CD4-positive, alpha-beta T cell treated with Interleukin-15 for 4 hours (primary cell): ENCODE measurements at regions not wholly inside any gene's neighbourhood (a gene's known extent, or its start where the extent isn't known, plus 50 kb on each side); places are given as distances from the start of the nearest gene placed in this dataset.
"Not testable (repeated sequence)": the region's sequence is repeated elsewhere in the genome, so short reads cannot be mapped to it uniquely, and the experiment has no call there.

Experiments used
- DNase-seq: peaks from one replicate; pipeline ENCODE4 v3.0.0-alpha.2; 2020; ENCODE audit warnings: low spot score

DNA sequence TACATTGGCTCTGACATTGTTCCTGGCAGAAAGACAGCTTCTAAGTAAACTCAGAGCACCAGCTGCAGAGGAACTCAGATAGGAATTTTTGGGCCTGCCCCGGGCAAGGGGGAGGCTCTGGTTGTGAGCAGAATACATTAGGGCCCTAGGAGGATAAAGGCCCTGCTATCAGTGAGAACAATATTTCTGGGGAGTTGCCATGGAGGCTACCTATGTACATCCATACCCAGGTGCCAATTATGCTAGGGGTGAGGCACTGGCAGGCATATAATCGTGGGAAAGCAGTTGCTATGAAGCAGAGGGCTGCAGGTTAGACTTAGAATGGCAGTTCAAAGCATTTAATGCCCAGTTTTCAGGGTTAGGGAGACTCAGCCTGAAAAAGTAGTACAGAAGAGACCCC lies 273.5 kb upstream of the EDA2R start:
- no peak for DNase-seq

DNA sequence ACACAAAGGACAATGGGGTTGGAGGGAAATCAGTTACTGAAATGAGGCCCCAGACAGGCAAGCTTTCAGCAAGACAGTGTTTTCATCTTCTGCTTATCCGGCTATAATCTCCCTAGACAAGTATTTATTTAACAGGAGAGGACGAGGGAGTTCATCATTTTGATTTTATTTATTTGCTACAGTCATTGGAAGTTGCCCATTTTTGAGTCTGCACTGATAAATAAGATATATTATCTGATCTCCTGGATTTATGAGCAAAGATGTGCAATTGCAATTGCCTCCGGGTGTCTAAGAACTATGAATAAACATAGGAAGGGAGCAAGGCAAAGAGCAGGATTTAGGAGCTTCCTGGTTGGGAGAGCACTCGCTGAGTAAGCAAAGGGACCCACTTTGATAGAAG lies 263.2 kb upstream of the EDA2R start:
- no peak for DNase-seq

GRCh38 chrX:66900886-66901285 lies 262.0 kb upstream of the EDA2R start:
- no peak for DNase-seq

- no peak for DNase-seq
These were observed 253.1 kb upstream of the EDA2R start for GRCh38 chrX:66892004-66892403.

DNA sequence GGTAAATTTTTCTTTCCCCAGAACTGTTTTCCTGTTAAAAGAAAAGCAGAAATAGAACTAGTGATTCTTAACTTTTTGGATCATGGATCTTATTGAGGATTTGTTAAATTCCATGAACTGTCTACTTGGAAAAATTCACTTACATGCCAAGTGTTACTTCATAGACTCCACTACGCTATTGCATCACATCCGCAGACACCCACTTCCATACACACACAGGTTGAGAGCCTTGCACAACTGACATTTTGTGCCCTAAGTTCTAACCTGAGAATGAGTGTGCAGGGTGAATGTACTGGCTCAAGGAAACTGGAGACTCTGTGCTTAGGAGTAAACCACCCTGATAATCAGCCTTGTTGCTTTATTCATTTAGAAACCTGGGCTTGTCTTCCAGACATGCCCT lies 250.5 kb upstream of the EDA2R start:
- no peak for DNase-seq

- DNase-seq, result no peak
These were observed 243.2 kb upstream of the EDA2R start for GRCh38 chrX:66882101-66882500.

DNA sequence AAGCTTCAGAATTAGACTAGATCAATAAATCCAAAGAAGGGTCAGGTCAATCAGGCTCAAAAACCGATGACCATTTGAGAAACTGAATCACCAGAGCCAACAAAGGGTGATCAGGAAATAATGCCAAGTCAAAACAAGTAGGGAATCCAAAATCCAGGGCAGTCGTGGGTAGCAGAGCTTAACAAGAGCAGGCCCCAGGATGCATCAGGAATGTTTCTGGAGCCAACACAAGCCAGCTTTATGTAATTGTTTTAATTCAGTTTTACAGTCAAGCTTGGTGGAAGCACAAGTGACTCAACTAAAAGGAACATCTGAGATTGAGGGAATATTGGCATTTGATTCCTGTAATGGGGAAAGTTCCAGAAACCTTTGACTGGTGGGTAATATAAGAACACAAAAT lies 237.9 kb upstream of the EDA2R start:
- no peak for DNase-seq

- no peak for DNase-seq
These were observed 233.9 kb upstream of the EDA2R start for GRCh38 chrX:66872771-66873170.

GRCh38 chrX:66863721-66864120 lies 224.8 kb upstream of the EDA2R start:
- no peak for DNase-seq

- no peak for DNase-seq
These were observed 194.5 kb upstream of the EDA2R start for GRCh38 chrX:66833426-66833825.

DNA sequence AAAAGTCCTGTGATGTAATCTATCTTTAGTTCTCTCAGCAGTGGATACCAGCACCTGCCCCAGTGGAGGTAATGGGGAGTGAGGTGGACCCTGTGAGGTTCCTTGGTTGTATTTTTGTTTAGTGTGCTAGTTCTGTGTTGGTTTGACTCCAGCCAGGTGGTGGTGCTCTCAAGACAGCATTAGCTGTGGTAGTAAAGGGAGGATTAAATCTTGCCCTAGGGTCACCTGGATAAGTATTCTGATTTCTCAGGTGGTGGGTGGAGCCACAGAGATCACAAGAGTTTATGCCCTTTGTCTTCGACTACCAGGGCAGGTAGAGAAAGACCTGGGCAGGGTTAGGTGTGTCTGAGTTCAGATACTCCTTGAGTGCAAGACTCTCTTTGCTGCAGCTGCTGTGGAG lies 176.3 kb upstream of the EDA2R start:
- no peak for DNase-seq

GRCh38 chrX:66794514-66794913 lies 155.6 kb upstream of the EDA2R start:
- DNase-seq, result not testable (repeated sequence)

- no peak for DNase-seq
These were observed 127.4 kb upstream of the EDA2R start for GRCh38 chrX:66766318-66766717.

- no peak for DNase-seq
These were observed 121.8 kb upstream of the EDA2R start for GRCh38 chrX:66760651-66761050.

GRCh38 chrX:66756717-66757116 lies 117.8 kb upstream of the EDA2R start:
- no peak for DNase-seq

DNA sequence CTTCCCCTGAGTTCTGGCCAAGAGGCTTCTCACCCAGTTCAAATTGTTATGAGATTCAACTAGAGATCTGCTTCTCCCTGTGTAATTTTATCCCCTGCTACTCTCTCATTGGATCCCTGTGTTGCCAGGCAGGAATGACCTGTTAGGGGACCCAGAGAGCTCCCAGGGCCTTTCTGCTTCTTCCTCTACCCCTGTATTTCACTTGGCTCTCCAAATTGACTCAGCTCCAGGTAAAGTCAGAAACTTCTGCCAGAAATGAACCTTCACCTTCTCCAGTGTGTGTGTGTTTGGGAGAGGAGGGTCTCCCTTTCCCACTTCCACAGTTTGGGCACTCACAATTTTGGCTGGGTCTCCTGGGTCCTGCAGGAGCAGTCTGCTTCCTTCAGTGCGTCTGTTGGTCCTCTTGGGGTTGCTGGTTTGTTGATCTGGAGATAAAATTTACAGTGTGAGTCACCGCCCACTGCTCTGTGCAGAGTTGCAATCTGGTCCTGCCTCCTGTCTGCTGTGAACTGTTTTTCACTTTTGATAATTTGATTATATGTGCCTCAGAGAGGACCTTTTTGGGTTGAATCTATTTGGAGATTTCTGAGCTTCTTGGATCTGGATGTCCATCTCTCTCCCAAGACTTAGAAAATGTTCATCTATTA lies 112.4 kb upstream of the EDA2R start:
- DNase-seq, result no peak

- DNase-seq, result not testable (repeated sequence)
These were observed 105.6 kb upstream of the EDA2R start for GRCh38 chrX:66744519-66744918.

- peak; percentile 12 for DNase-seq
These were observed 92.5 kb upstream of the EDA2R start for GRCh38 chrX:66731398-66731797.

DNA sequence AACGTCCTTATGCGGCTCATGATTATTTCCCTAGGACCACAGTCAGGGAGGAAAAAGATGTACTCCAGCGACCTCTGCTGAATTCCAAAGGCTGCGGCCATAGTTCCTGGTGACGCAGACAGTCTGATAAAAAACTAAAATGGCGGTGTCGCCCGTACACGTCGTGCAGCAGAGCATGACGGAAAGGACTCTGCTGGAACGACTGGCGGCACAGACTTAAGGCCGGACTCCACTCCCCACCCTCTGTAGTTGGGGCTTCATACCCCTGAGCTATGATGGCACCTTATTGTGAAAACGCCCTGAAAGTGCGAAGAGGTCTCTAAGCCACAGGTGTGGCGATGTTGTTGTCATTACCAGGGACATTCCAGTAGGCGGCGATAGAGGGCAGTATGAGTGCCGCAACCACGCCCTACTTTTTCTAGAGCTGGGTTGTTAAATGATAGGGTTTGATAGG lies 90.0 kb upstream of the EDA2R start:
- DNase-seq, result peak; percentile 49

GRCh38 chrX:66717926-66718325 lies 79.0 kb upstream of the EDA2R start:
- no peak for DNase-seq

GRCh38 chrX:66698273-66699204 lies 59.7 kb upstream of the EDA2R start:
- no peak for DNase-seq

DNA sequence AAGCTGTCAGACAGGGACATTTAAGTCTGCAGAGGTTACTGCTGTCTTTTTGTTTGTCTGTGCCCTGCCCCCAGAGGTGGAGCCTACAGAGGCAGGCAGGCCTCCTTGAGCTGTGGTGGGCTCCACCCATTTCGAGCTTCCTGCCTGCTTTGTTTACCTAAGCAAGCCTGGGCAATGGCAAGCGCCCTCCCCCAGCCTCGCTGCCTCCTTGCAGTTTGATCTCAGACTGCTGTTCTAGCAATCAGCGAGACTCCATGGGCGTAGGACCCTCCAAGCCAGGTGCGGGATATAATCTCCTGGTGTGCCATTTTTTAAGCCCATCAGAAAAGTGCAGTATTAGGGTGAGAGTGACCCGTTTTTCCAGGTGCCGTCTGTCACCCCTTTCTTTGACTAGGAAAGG lies 53.6 kb upstream of the EDA2R start:
- DNase-seq, result not testable (repeated sequence)
